IMR-90 (cell line): ENCODE measurements at regions not wholly inside any gene's neighbourhood (a gene's known extent, or its start where the extent isn't known, plus 50 kb on each side); places are given as distances from the start of the nearest gene placed in this dataset.

Experiments
- ATAC-seq: fragments of 200-7000 bp; cut with Tn5 transposase; 2 replicates; pipeline ENCODE4 v1.9.1; 2020; ENCODE audit warnings: low read depth, mild to moderate bottlenecking, moderate library complexity
- BruUV-seq: library from RNA; stranded (reverse); fragments of 400-500 nt; replicated peaks from 2 replicates; lab custom pipeline; 2021; lab: Mats Ljungman, UMichigan
- CTCF ChIA-PET: fragments of 300-600 bp; formaldehyde crosslinking; extraction: SDS; loops from one replicate; lab custom pipeline; 2021; ENCODE audit warnings: antibody characterized with exemption; lab: Yijun Ruan, JAX
- POLR2A ChIA-PET: fragments of 300-600 bp; sonication (Branson Sonifier 250); formaldehyde crosslinking; loops from one replicate; lab custom pipeline; 2022; ENCODE audit warnings: antibody characterized with exemption; ENCODE audit not compliant: unreplicated experiment; lab: Charles Lee
- DNase-seq: peaks from one replicate; pipeline ENCODE4 v3.0.0; 2013
- H2AFZ ChIP-seq: replicated peaks from 2 replicates; pipeline ENCODE3; 2013; ENCODE audit warnings: low read length, mild to moderate bottlenecking; ENCODE audit not compliant: poor library complexity
- H2AK5ac ChIP-seq: 2 replicates; pipeline ENCODE4 v1.6.1; 2013; ENCODE audit warnings: low read depth, low read length, inconsistent platforms
- H2AK9ac ChIP-seq: replicated peaks from 2 replicates; pipeline ENCODE3; 2013; ENCODE audit warnings: mild to moderate bottlenecking, low read depth, low read length, moderate library complexity; ENCODE audit not compliant: poor library complexity
- H2BK120ac ChIP-seq: 2 replicates; pipeline ENCODE4 v1.6.1; 2013; ENCODE audit warnings: low read depth, low read length, inconsistent platforms
- H2BK15ac ChIP-seq: 3 replicates; pipeline ENCODE4 v1.6.1; 2013; ENCODE audit warnings: low read depth, low read length, inconsistent platforms
- H2BK20ac ChIP-seq: 2 replicates; pipeline ENCODE4 v1.6.1; 2013; ENCODE audit warnings: low read depth, mild to moderate bottlenecking, inconsistent platforms, low read length, moderate library complexity
- H2BK5ac ChIP-seq: 2 replicates; pipeline ENCODE4 v1.6.1; 2013; ENCODE audit warnings: mild to moderate bottlenecking, low read depth, low read length, inconsistent platforms; ENCODE audit not compliant: poor library complexity, severe bottlenecking
- H3K14ac ChIP-seq: replicated peaks from 2 replicates; pipeline ENCODE4 v1.6.1; 2013; ENCODE audit warnings: low read depth, low read length, inconsistent platforms
- H3K18ac ChIP-seq: 2 replicates; pipeline ENCODE4 v1.6.1; 2013; ENCODE audit warnings: low read depth, low read length, control low read depth
- H3K23ac ChIP-seq: 2 replicates; pipeline ENCODE4 v1.6.1; 2013; ENCODE audit warnings: low read depth, low read length, inconsistent platforms
- H3K27ac ChIP-seq: 2 replicates; pipeline ENCODE4 v1.5.1; 2013; ENCODE audit warnings: mild to moderate bottlenecking, control low read depth, low read length; ENCODE audit not compliant: insufficient read depth
- H3K27me3 ChIP-seq: 2 replicates; pipeline ENCODE4 v1.6.1; 2013; ENCODE audit warnings: low read length; ENCODE audit not compliant: control insufficient read depth, insufficient read depth
- H3K36me3 ChIP-seq: 2 replicates; pipeline ENCODE4 v1.6.1; 2013; ENCODE audit warnings: low read length, mixed read lengths; ENCODE audit not compliant: control insufficient read depth, insufficient read depth
- H3K4ac ChIP-seq: 2 replicates; pipeline ENCODE4 v1.6.1; 2013; ENCODE audit warnings: low read depth, low read length, inconsistent platforms
- H3K4me1 ChIP-seq: 2 replicates; pipeline ENCODE4 v1.6.1; 2013; ENCODE audit warnings: low read length, mixed read lengths; ENCODE audit not compliant: control insufficient read depth, insufficient read depth
- H3K4me2 ChIP-seq: 2 replicates; pipeline ENCODE4 v1.6.1; 2013; ENCODE audit warnings: low read depth, mild to moderate bottlenecking, control low read depth, low read length, moderate library complexity
- H3K4me3 ChIP-seq: 2 replicates; pipeline ENCODE4 v1.5.1; 2013; ENCODE audit warnings: low read depth, mild to moderate bottlenecking, control low read depth, low read length, moderate library complexity; ENCODE audit not compliant: insufficient read depth
- H3K56ac ChIP-seq: 2 replicates; pipeline ENCODE4 v1.6.1; 2013; ENCODE audit warnings: low read length, inconsistent platforms; ENCODE audit not compliant: insufficient read depth; ENCODE audit errors: extremely low read depth
- H3K79me1 ChIP-seq, 2 experiments: 2 replicates each; pipeline ENCODE4 v1.6.1; 2013; ENCODE audit warnings: low read length in 2 of 2, inconsistent platforms in 1 of 2, low read depth in 1 of 2
- H3K9ac ChIP-seq: 2 replicates; pipeline ENCODE4 v1.6.1; 2013; ENCODE audit warnings: low read depth, low read length, control low read depth
- H3K9me1 ChIP-seq: 2 replicates; pipeline ENCODE4 v1.6.1; 2013; ENCODE audit warnings: low read length, inconsistent platforms; ENCODE audit not compliant: insufficient read depth
- H3K9me3 ChIP-seq: 2 replicates; pipeline ENCODE4 v1.6.1; 2013; ENCODE audit warnings: low read length; ENCODE audit not compliant: control insufficient read depth, insufficient read depth
- H4K20me1 ChIP-seq: 2 replicates; pipeline ENCODE4 v1.6.1; 2013; ENCODE audit warnings: low read length, inconsistent platforms; ENCODE audit not compliant: insufficient read depth
- H4K5ac ChIP-seq: 2 replicates; pipeline ENCODE4 v1.6.1; 2013; ENCODE audit warnings: mild to moderate bottlenecking, low read depth, low read length, control low read depth
- H4K8ac ChIP-seq, 2 experiments: 2 replicates each; pipeline ENCODE4 v1.6.1; 2013; ENCODE audit warnings: low read depth in 2 of 2, low read length in 2 of 2, control low read depth in 1 of 2, inconsistent platforms in 1 of 2
- H4K91ac ChIP-seq: 2 replicates; pipeline ENCODE4 v1.6.1; 2013; ENCODE audit warnings: low read depth, low read length, inconsistent platforms; ENCODE audit not compliant: insufficient read depth
- CEBPB ChIP-seq: IDR thresholded peaks from 2 replicates; pipeline ENCODE4 v1.6.1; 2012; ENCODE audit warnings: low read depth, low read length, improper control_type of control experiment
- FOS ChIP-seq: fragments of 150-350 bp; IDR thresholded peaks from 2 replicates; pipeline ENCODE4 v1.6.1; 2016; ENCODE audit warnings: low read depth, low read length
- MAZ ChIP-seq: IDR thresholded peaks from 2 replicates; pipeline ENCODE4 v1.6.1; 2012; ENCODE audit warnings: low read depth, mild to moderate bottlenecking, low read length, improper control_type of control experiment, moderate library complexity, borderline replicate concordance
- NFE2L2 ChIP-seq: fragments of 150-350 bp; IDR thresholded peaks from 2 replicates; pipeline ENCODE4 v1.6.1; 2016; ENCODE audit warnings: low read depth, mild to moderate bottlenecking, low read length
- RCOR1 ChIP-seq: IDR thresholded peaks from 2 replicates; pipeline ENCODE4 v1.6.1; 2012; ENCODE audit warnings: mild to moderate bottlenecking, low read length, improper control_type of control experiment; ENCODE audit not compliant: insufficient replicate concordance
- WGBS, 2 experiments: methylation state at CpG; one replicate each; pipeline versions ENCODE4 v1.1.5 to v1.1.7; 2013; ENCODE audit warnings: missing lambda C conversion rate in 2 of 2; ENCODE audit not compliant: insufficient read length in 1 of 2; ENCODE audit errors: extremely low coverage in 2 of 2; 5-methylcytosine and 5-hydroxymethylcytosine counted together
- dilution Hi-C: fragments of 300-500 bp; cut with HindIII; formaldehyde crosslinking; loops from one replicate; pipeline ENCODE4 v1.14.3; 2018; ENCODE audit warnings: low sequenced_read_pairs; ENCODE audit not compliant: unreplicated experiment
- in situ Hi-C: fragments of 300-500 bp; cut with MboI; formaldehyde crosslinking; loops from 3 replicates; pipeline ENCODE4 v1.14.3; 2019; ENCODE audit warnings: low sequenced_read_pairs, inconsistent platforms, mixed read lengths
- intact Hi-C: fragments of 100-400 bp; cut with micrococcal nuclease; formaldehyde crosslinking; loops from 2 replicates; pipeline ENCODE4 v1.10.0; 2022
- TF ChIP-seq, protein P1 (sequence below): conservative IDR thresholded peaks from 2 replicates; pipeline ENCODE4 v1.5.1; 2012; ENCODE audit warnings: mild to moderate bottlenecking, low read depth, low read length, improper control_type of control experiment

DNA sequence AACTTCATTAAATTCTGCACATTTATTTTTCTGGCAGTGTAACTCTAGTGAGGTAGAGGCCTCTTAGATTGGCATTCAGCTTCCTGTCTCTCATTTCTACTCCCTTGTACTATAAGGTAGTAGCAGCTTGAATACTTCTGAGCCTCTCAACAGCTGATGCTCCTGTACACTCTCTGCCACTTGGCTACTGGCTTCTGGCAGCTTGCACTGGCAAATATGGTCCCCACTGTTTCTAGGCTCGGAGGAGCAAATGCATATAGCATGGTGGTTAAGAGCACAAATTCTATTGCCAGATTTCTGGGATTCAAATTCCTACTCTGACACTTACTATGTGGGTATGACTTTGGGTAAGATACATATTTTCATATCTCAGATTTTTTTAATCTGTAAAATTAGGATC is 292.8 kb upstream of the ADGRB3 start:
- Histone ChIP-seq H4K20me1 (no peaks in the 10 kb centered on the region), H2BK20ac (no peak overlapping the region), H3K18ac (no peak overlapping the region), H4K91ac (no peak overlapping the region), H2BK5ac (no peak overlapping the region), H4K5ac (no peak overlapping the region), H3K4me2 (no peak overlapping the region), H3K23ac (no peak overlapping the region), H3K4me1 (no peaks in the 10 kb centered on the region), H2AFZ (no peak overlapping the region), H2AK5ac (no peak overlapping the region), H2BK120ac (no peak overlapping the region), H4K8ac (no peak overlapping the region), H3K36me3 (no peaks in the 10 kb centered on the region), H3K9ac (no peak overlapping the region), H2BK15ac (no peak overlapping the region), H3K56ac (no peak overlapping the region), H2AK9ac (no peak overlapping the region), H3K27ac (no peak overlapping the region), H3K14ac (no peak overlapping the region), H3K27me3 (no peaks in the 10 kb centered on the region), H3K4ac (no peak overlapping the region), H3K4me3 (no peak overlapping the region), H3K9me3 (peaks cover 2% of the 10 kb centered on the region; the same call in 1 of the 2 replicates), H3K9me1 (no peaks in the 10 kb centered on the region), H3K79me1 (no peaks in the 10 kb centered on the region)
- TF ChIP-seq FOS: no peak
- no peak for TF ChIP-seq RCOR1
- TF ChIP-seq CEBPB: no peak
- TF ChIP-seq MAZ: no peak
- TF ChIP-seq, protein P1, sequence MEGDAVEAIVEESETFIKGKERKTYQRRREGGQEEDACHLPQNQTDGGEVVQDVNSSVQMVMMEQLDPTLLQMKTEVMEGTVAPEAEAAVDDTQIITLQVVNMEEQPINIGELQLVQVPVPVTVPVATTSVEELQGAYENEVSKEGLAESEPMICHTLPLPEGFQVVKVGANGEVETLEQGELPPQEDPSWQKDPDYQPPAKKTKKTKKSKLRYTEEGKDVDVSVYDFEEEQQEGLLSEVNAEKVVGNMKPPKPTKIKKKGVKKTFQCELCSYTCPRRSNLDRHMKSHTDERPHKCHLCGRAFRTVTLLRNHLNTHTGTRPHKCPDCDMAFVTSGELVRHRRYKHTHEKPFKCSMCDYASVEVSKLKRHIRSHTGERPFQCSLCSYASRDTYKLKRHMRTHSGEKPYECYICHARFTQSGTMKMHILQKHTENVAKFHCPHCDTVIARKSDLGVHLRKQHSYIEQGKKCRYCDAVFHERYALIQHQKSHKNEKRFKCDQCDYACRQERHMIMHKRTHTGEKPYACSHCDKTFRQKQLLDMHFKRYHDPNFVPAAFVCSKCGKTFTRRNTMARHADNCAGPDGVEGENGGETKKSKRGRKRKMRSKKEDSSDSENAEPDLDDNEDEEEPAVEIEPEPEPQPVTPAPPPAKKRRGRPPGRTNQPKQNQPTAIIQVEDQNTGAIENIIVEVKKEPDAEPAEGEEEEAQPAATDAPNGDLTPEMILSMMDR: no peak
- TF ChIP-seq NFE2L2: no peak
- dilution Hi-C loops (no loop called here), in situ Hi-C loops (no loop called here), intact Hi-C loops (no loop called here)
- ATAC-seq: no peak
- ChIA-PET POLR2A (no interaction called here), CTCF (no interaction called here)
- no TSS peak for BruUV-seq
- WGBS, 2 experiments: no CpG with 5 or more reads among the region's 1 CpG
- no peak for DNase-seq
